ENCODE measurements at regions not wholly inside any gene's neighbourhood (a gene's known extent, or its start where the extent isn't known, plus 50 kb on each side); places are given as distances from the start of the nearest gene placed in this dataset.

DNA sequence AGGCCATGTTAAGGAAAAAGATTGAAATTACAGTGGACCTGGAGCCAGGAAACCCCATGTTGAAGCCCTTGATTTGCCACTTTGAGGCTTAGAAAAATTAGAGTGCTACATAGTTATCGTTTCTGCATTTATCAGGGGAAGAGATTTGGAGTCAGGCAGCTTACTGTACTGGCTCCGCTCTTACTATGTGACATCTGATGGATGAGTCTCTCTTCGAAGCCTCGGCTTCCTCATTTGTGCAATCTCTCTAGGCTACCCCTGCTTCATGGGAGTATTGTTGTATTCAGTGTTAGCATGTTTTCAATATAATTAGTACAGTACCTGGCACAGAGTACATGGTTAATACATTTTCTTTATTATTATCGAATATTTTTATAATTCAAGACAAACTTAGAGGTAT is 480.4 kb upstream of the USP24 start:
- DNase-seq = no peak

DNA sequence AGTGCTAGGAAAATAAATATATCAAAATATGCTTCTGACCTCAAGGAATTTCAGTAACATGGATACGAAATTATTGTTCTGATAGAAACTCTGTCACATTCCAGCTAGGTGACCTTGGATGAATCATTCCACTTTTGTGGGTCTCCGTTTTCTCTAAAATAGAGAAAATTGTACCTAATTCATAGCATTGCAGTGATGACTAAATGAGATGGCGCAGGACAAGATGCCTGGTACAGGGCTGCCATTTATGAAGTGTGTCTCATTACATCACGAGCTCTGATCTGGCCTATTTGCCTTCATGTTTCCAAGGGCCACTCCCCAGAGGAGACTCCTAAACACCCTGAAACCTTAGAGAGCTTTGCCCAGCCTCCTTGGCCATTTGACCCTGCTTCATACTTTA is 480.0 kb upstream of the USP24 start:
- no peak for DNase-seq

DNA sequence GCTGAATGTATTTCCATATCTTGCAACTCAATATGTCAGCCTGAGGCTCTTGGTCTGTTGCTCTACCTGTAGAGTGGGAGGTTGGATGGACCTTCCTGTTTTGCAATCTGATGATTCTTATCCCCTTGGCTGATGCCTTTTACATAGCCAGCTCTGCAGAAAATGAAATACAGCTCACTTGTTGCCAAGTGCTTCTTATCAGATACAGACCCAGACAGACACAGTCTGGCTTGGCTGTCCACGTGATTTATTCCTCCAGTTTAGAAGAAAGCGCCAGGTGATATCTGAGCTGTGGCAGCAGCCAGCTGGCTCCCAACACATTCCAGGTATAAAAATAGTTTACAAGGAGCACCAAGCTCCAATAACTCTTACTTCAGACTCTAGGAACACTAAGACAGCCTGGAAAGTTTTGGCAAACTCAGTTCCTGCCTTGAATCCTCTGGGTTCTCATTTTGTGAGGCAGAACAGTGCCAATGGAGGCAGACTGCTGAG is 479.2 kb upstream of the USP24 start:
- no peak for DNase-seq

DNA sequence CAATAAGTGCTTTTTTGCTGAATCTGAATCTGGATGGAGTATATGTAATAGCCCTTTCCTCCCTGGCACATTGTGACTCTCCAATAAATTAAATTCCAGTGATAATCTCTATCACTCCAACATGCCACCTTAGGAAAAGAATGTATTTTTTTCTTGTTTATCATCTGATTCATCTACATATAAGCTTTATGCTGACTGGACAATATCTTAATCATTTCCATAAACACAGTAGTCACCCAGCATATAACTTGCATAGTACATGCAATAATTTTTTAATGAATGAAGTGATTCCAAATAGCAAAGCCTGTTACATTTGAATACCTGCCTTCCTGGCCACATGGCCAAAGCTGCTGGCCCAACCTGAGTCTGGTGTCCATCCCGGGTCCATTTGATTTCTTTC is 477.6 kb upstream of the USP24 start:
- DNase-seq = no peak

DNA sequence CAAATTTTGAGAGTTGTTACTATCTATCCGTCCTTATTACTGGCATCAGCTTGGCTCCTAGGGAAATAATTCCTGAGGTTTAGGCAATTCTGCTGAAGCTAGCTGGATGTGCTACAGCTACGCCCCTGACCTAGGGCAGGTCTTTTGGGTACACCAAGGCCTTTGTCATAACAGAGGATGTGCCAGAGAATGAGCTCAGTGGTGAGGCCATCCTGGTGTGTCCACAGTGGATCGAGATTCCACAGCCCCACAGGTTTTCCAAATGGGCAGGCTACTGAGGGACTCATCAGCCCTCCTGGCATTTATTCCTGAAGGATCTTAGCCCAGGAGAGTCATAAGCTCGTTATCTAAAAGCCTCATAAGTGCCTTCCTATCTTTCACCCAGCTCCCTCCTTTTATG is 475.2 kb upstream of the USP24 start:
- no peak for DNase-seq

DNA sequence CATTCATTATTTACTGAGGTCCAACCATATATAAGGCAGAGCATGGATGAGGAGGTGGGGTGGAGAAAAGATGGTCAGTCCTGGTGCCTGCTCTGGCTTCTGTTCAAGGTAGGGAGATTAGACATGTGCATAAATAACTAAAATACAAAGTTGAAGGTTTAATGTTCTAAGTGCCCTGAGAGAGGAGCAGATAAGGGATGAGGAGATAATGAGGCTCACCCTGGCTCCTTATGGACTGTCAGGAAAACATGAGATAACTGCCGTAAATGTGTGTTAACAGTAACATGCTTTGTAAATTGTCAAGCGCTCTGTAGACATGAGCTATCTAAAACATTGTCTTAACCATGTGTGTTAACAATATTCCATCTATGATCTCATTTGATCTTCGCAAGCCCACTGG is 474.6 kb upstream of the USP24 start:
- DNase-seq = no peak

DNA sequence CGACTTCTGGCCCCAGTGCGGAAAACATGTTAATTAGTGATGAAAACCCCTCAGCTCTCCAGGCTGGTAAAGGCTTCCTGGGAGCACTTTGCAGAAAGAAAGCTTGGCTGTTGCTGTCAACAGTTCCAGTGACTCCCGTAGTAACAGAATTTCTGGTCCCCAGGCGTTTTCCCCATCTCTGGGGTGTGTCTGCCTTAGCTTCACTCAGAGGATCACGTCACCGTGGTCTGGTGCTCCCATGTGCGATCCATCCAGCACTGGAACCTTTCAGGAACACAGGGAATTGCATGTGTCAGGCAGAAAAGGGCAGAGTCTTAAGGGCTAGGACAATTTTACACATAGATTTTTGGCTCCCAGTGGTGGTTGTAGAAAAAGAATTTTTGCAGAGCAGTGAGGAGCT is 470.4 kb upstream of the USP24 start:
- DNase-seq = no peak

DNA sequence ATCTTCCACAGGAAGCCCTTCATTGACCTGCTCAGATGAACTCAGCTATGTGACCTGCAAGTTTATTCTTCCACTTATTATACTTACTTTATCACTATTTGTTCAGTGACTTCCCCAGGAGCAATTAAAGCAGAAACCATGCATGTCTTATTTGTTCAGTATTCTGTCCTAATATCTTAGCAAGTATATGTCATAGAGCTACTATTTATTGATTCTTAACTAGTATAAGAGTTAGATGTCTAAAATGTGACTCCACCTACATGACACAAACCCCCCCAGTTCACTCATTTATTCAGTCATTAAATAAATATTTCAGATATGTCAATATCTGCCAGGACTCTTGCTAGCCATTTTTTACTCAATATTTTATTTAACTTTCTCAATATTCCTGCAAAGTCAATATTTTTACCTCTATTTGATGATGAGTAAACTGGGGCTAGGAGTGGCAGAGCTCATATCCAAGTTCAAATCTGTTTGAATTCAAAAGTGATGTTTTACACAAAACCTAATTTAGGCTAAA is 469.0 kb upstream of the USP24 start:
- no peak for DNase-seq

DNA sequence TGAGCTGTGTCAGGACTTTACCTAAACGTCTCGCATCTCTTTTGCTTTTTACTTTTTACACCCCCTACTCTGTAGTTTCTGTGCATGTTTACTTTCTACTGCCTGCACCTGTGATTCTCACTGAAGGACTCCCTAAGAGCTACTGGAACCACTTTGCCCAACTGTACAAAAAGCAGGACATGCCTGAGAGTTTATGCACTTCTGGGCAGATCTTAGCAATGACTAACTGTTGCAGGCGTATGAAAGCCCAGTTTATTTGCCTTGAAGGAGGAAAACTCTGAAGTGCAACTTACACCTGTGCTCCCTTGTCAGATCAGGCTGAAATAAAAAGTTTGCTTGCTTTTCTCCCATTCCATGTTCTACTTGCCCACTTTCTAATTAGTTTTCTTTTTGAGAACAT is 467.0 kb upstream of the USP24 start:
- no peak for DNase-seq

DNA sequence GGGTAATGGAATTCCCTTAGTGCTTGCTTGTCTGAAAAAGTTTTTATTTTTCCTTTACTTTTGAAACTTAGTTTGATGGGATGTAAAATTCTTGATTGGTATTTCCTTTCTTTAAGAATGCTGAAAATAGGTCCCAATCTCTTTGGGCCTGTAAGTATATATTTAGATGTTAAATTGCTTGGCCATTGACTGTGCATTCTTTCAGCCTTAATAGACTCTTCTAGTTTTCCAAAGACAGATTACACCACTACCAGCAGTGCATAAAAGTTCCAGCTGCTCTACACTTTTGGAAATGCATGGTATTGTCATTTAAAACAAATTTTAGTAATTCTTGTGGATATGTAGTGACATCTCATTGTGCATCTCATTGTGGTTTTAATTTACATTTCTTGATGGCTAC is 464.8 kb upstream of the USP24 start:
- no peak for DNase-seq

DNA sequence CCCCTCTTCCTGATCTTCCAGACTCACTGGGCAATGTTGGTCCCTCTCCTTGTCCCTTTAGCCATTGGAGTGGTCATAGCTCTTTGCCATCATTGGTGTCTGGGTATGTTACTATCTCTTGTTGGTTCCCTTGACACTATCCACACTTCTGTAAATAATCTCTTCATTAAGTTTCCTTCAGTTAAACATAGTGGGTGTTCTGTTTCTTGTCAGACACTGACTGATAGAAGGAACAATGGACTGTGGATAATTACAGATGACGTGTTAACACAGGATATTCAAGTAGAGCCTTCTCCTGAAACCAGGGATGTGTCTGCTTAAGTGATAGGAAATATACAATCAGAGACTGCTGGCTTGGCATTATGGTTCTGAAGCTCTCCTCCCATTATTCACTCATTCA is 458.3 kb upstream of the USP24 start:
- DNase-seq = no peak

DNA sequence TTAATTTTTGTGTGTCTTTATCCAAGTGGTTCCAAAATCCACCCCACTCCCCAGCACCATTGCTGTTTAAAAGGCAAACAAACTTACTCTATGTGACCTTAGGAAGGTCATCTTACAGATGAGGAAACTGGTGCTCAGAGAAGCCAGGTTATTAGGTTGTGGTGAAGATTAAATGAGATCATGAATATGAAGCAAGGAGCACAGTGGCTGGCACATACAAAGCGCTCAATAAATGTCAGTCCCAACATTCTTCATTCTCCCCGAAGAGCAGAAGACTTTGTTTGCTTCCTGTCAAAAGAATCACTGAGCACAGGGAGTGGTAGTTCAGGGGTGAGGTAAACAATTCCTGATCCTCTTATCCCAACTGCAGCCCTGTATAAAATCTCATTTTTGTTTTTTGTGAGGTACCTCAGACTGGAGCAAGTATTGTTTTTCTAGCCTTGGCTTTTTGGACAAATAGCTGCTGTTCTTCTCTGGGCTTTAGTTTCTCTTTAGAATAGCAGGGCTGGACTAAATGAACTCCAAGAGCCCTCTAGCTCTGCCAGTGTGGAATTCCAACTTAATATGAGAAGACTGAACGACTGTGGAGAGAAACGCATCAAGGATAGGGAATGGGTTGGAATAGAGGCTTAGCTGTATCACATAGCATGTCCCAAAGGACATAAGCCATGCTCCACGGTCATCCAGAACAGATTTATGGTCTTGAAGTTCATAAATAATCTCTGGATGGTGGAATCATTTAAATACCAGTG is 455.3 kb upstream of the USP24 start:
- no peak for DNase-seq

DNA sequence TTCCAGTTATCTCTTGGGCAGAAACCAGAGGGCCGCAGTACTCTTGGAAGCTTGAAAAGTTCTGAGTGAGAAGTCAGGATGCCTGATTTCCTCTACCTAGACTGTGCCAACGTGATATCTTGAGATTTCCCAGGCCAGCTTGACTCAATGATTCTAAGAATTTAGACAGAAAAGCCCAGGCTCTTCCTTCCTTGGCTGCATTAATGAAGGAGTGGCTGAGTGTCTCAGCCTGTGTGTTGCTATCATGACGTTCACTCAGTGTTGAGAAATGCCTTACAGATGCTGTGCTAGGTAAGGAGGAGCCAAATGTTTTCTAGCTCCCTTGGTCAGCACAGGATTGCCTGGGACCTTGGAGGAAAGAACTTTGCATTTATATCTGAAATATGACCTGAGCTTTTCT is 454.1 kb upstream of the USP24 start:
- no peak for DNase-seq

DNA sequence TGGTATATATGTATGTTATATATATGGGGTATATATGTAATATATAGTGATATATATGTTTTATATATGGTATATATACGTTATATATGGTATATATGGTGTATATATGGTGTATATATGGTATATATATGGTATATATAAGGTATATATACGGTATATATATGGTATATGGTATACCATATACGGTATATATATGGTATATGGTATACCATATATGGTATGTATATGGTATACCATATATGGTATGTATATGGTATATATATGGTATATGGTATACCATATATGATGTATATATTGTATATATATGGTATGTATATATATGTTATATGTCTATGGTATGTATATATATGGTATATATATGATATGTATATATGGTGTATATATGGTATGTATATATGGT is 447.7 kb upstream of the USP24 start:
- DNase-seq = no peak

DNA sequence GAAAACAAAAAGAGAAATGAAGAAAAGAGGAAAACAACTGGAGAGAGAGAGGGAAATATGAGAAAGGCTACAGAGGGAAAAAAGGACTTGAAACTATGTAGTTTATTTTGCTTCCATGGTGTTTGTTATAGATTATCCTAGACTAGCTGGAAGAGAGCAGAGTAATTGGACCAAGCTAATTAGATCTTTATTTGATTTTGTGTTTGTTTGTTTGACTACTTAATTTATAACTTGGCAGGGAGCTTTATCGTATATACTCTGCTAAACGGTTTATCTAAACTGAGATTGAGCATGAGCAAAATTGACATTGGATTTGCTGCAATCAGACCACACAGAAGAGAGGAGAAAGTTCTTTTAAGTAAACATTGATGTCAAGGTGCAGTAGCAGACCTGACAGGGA is 443.8 kb upstream of the USP24 start:
- no peak for DNase-seq

DNA sequence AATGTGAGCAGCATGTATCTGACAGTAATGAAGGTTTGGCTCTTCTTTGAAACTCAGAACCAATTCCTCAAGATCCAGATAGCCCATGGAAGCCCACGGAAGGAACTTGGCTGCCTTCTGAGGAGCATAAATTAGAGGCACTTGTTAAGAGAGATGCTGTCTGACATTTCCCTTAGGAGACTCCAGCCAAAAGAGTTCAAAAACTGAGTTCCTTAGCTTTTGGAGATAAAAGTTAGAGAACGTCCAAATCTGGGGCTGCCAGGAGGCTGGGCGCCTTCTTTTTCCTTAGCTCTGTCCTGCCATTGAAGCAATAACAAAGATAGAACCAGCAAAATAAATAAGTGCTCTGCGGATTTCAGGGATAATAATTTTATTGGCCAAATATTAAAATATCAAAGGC is 439.6 kb upstream of the USP24 start:
- DNase-seq = no peak

DNA sequence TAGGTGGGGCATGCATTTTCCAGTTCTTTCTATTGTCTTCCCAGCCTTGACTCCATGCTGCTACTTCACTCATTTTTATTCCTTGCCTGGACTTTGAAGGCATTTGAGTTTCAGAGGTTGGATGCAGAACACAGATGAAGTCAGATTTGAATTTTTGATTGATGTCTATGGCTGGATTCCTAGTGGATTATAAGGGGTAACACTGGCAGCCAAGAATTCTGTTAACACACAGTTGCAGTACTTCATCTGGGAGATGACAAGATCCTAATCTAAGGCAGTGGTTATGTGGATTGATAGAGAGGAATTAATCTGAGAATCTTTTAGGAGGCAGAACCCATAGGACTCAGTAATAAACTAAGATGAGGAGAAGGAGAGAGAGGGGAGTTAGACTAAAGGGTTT is 439.0 kb upstream of the USP24 start:
- DNase-seq = no peak

DNA sequence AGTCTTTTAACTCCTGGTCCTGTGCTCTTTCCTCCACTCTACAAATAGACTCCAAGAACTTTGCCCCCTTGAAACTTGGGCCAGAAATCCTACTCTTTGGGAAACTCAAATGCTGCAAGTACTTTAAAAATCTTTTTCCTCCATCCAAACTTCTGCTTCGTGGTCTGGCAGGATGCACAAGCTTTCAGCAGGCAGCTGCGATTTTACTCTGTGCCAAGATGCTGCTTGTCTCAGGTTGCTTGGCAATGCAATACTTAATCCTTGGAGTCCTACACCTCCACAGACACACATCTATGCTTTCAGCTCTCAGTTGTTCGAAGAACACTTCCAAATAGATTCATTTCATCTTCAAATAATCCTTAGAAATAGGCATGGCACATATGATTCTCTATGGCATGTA is 435.3 kb upstream of the USP24 start:
- no peak for DNase-seq

DNA sequence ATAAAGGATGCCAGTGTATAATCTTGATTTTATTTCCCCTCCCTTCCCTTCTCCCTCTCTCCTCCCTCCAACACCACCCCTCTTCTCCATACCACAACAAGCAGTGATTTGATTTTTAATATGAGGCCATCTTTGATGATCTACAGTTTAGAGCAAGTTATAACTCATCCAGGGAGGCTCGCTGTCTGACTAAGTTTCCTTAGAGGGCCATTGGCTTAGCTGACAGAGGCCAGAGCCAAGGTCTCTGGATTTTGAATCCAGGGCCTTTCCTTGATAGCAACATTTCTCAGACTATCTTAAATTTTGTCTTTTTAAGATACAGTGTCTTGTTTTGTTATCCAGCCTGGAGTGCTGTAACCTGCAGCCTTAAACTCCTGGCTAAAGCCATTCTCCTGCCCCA is 431.0 kb upstream of the USP24 start:
- DNase-seq = no peak

DNA sequence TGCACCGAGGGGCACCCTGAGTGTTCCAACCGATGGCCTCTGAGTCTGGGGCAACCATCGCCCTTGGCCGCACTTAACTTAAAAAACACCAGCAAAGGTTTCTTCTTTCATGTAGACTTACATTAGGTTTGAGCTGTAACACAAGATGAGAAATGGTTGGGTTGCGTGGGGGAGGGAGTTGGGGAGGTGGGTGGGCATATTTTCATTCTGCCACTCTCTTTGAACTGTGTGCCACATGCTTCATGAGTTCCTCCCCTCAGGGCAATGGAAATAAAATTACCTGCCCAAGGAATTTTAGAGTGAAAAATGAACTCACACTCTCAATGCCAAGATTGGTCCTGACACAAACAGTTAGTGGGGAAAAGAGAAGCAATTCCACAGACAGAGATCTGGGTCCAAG is 430.1 kb upstream of the USP24 start:
- DNase-seq = no peak

DNA sequence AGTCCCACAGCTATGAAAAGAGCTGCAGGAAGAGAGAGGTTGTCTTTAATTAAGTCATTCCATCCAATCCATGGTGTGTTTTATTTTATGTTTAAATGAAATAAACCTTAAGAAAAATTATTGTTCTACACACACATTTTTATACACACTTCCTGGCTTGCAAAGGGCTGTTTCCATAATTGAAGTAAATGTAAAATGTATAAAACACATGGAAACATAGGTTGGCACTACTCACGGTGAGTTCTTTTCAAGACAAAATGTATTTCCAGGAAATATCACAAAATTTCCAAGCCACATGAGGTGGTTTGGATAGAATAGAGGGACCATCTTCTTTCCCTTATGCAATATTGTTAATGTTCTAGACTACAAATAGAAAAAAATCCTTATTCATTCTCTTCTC is 426.8 kb upstream of the USP24 start:
- no peak for DNase-seq

DNA sequence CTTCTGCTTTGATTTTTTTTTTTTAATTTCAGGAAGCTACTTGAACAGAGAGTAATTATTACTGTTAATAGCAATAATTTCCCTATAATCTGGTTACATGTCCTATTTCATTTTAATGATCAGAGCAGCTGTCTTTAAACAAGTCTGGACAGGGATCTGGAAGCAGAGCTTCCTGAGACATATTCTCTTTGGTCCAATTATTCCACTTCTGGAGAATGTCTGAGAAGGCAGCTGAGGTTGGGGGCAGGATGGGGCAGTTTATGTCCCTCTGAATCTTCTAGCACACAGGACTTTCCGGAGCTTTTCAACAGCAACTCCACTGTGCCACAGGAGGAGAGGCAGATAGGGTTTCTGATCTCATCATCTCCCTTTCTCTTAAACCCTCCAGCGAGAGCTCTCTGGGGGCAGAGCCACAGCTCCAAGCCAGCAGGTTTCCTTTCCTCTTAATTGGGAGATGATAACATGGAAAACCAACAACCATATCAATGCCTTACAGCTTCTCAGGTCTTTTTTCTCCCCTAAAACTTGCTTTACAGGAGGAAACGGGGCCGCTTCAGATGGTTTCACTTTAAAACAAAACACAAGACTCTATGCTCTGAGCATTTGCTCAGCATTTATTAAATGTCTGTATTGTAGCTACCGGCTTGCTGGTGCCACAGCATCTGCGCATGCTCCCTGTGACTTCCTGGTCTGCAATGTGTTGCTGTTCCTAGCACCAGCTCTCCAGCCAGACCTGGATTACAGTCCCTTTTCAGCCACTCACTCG is 425.7 kb upstream of the USP24 start:
- DNase-seq = no peak

DNA sequence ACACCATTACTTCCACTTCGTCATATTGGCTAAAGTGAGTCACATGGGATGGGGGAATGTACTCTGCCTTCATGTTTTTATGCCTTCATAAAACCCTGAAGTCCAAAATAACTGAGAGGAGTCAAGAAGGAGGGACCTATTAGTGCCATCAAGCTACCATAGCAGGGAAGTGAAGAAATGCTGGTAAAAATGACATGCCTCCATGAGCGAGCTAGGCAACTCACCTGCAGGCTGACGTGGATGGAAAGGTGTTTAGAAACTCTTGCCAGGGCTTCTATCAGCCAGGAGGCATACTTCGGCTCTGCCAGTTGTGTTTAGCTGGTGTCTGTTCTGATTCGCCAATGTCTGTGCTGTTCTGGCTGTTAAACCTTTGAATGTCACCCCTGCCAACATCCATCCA is 424.4 kb upstream of the USP24 start:
- no peak for DNase-seq

DNA sequence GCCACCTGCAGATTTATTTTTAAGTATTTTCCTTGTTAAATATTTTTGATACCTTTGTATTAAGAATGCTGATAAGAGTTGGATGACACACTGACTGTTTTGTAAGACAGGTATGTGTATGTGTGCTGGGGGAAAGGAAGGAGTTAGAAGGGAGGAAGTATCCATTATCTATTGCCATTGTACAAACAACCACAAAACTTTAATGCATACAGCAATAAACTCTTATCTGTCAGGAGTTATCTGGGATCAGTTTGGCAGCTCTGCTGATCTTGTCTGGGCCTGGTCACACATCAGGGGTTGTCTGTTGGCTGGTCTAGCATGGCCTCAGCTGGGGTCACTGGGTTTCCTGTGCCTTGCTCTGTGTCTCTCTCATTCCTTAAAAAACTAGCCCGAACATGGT is 423.9 kb upstream of the USP24 start:
- no peak for DNase-seq

DNA sequence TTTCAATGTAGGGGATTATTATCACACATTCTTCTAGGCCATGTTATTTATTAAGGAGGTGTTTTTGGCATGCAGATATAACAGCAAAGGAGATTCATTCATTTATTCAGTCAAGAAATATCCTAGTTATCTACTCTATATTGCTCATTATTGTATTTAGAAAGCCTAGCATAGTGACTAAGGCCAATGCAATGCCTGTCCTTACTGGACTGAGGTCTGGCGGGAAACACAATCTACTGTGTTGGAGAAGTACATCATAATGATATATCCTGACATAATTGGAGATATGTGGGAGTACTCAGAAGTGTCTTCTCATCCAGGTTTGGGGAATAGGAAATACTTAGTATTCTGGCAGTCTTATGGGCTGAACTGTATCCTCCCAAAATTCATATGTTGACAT is 421.5 kb upstream of the USP24 start:
- DNase-seq = no peak

Measured in activated effector memory CD4-positive, alpha-beta T cell treated with Interleukin-2 at 50 U/mL for 16 hours (primary cell).